ENCODE measurements at regions not wholly inside any gene's neighbourhood (a gene's known extent, or its start where the extent isn't known, plus 50 kb on each side); places are given as distances from the start of the nearest gene placed in this dataset.
A peak's percentile ranks its signal among the peaks of the same experiment; 100 is the strongest.

- DNase-seq (ENCODE audit: low spot score), result no peak
Observed at GRCh38 chr15:100720406-100720967, 118.1 kb downstream of the ASB7 start.

DNA sequence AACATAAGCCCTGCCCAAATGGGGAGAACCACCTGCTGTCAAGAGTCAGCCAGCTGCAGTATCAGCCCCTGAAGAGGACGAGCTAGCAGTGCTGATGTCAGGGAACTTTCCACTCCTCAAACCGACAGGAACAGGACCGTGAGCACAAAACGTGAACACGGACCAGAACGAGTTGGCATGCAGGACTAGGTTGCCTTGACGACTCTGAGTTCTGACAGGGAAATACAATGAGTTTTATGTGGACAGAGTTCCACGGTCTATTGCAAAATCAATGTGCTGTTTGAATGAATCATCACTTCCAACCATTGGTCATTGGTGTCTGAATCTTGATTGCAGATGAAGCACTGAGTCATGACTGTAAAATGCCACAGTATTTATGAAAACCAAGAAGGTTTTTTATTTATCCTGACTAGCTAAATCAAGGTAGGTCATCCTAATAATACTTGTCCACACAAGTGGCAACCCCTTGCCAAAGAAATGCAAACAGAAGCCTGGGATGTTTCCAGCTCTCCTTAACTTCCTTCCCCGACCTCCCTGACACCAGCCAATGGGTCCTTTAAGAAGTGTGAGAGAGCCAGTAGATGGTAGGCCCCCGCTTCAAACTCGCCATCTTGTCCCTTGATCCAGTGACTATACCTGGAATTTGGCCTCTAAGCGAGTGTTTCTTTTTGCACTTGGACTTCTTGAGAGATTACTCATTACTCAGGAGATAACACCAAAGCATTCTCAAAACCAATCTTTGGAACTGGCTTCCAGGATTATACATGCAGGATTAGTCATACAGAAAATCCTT, 119.6 kb downstream of the ASB7 start:
- DNase-seq (ENCODE audit: low spot score), result peak; percentile 97

DNA sequence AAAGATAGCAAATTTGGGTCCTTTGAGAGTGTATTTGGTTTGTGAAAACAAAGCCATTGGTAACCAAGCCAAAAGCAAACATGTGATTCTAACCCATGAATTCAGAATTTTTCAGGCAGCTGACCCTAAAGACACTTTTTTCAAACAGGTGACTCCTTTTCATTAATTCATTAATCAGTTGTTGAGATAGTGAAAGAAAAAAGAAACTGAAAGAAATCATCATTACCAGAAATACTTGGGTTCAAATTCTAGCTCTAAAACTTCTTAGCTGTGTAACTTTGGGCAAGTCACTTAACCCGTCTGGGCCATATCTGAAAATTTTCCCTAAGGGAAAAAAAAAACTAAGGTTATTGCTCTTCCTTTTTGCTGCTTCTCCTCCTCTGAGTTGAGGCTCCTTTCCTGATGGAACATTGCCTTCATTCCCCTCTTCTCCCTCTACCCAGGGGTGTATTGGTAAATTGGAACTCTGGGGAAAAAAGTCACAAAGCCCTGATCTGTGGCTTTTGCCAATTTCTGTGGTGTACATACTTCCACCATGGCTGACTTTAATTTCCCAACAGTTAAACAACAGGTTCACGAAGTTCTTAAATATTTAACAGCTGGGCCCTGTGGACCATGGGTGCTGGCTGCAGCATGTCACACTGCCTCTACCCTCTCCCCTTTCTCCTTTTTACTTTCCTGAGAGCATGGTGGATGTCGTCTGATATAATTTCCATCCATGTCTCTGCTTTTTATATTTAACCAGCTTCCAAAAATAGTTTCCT, 120.3 kb downstream of the ASB7 start:
- no peak for DNase-seq (ENCODE audit: low spot score)

DNA sequence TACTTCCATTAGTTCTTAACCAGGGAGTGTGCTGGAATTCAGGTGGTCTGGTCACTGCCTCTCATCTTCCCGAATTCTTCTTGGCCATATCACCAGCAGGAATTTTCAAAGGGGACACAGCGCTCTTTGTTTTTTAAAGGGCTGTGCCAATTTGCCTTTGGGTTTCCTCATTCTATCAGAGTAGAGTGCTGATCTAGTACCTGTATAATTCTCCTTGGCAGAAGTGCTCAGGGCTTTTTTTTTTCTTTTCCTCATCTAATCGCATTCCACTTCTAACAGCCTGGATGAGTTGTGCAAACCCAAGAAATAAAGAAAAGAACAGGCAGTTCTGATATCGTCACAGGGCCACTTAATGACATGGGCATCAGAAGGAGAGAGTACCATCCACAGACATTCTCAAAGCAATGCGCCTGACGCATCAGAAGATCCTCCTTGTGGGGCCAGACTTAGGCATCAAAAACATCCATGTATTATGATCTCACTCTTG, 121.0 kb downstream of the ASB7 start:
- DNase-seq (ENCODE audit: low spot score), result peak; percentile 40

DNA sequence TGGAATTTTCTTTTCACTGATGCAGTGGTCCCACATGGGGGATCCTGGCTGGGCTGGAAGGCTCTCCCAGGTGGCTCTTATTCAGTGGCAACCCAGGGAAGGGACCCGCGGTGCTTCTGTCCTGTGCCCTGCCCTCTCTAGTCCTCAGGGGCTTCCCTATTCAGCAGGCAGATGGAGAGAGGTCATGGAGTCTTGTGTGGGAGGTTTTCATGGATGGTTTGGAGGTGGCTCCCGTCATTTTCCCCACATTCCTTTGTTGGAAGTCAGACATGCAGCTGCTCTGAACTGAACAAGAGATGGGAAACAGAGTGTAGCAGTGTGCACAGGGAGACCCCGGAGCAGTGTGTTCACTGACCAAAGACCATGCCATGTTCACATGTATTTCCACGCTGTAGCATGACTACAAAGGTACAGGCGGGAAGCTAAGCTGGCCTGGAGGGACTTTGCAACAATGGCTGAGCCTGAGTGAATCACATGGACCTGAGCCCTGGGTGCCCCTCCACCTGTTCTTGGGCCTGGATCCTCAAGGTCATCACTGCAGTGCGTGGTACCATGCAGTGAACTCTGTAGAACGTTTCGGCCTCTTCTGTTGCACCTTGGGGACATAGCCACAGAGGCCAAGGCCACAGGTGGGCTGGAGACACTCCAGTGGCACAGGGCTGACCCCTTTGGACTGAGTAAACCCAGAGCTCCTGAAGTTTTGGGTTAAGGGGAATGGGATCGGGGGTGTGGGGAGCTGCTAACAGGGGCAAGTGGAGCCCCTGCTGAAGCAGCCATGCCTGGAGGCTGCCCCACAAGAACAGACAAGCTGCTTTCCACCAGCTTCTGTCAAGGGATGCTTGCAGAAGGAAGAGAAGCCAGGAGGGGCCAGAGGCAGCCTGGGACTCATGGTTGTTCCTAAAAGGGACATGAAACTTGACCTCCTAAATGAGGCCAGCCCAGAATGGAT, 123.0 kb downstream of the ASB7 start:
- peak; percentile 54 for DNase-seq (ENCODE audit: low spot score)

GRCh38 chr15:100726070-100726420, 123.7 kb downstream of the ASB7 start:
- no peak for DNase-seq (ENCODE audit: low spot score)

DNA sequence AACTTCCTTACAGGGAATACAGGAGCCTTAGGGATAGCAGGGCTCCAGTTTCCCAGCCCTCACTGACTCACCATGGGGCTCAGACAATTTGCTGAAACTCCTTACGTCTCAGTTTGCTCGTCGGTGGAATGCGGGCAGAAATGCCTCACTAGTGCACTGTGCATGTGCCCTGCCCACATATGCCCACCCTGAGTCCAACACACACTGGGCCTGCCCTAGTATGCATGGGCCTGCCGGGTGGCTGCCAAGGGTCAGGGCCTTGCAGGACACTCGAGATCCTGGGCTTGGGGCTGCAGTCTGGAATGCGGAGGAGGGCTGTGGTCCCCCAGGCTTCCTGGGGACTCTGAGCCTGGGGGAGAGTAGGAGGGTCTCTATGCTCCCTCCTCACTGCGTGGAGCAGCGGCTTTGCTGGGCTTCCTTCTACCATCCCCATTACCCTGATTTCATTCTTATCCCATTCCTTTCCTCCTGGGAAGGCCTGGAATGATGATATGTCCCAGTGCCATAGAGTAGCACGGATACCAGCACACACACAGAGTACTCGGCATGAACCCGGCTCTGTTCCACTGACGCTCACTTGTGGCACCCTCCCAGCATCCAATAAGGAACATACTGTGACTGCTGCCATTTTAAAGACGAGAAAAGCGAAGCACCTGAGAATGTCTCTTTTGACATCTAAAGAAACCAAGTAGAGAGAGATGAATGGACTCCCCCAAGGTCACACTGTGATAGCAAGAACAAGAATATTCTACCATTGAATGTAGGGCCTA, 124.2 kb downstream of the ASB7 start:
- no peak for DNase-seq (ENCODE audit: low spot score)

- no peak for DNase-seq (ENCODE audit: low spot score)
Observed at GRCh38 chr15:100727291-100727851, 125.0 kb downstream of the ASB7 start.

- no peak for DNase-seq (ENCODE audit: low spot score)
Observed at GRCh38 chr15:100728371-100729201, 126.2 kb downstream of the ASB7 start.

- no peak for DNase-seq (ENCODE audit: low spot score)
Observed at GRCh38 chr15:100729461-100729860, 127.1 kb downstream of the ASB7 start.

- DNase-seq (ENCODE audit: low spot score), result no peak
Observed at GRCh38 chr15:100730129-100730528, 127.7 kb downstream of the ASB7 start.

DNA sequence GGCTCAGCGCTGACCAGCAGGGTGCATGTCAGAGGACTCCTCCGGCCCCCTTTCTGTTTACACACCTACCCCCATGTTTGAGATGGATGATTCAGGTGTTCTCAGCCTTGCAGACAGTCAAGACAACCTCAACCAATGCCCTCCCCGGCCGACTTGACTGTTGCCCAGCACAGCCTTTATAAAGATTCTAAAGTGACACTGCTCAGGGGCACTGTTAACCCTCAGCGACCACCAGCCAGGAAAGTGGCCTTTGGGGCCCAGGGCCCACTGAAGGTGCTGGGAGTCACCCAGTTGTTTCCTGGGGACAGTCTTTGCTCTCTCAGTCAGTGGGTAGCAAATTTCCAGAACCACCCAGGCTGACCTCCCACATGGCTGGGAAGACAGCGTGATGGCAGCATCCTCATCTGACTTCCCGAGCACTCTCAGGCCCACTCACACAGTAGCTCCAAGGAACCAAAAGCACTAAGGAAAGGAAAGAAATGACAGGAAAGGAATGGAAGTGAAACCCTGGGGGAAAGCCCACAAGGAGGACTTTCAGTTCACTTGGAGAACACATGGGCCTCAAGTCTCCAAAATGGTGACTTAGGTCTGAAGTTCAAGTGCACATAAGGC, 128.4 kb downstream of the ASB7 start:
- DNase-seq (ENCODE audit: low spot score), result no peak

- no peak for DNase-seq (ENCODE audit: low spot score)
Observed at GRCh38 chr15:100731267-100732152, 129.1 kb downstream of the ASB7 start.

DNA sequence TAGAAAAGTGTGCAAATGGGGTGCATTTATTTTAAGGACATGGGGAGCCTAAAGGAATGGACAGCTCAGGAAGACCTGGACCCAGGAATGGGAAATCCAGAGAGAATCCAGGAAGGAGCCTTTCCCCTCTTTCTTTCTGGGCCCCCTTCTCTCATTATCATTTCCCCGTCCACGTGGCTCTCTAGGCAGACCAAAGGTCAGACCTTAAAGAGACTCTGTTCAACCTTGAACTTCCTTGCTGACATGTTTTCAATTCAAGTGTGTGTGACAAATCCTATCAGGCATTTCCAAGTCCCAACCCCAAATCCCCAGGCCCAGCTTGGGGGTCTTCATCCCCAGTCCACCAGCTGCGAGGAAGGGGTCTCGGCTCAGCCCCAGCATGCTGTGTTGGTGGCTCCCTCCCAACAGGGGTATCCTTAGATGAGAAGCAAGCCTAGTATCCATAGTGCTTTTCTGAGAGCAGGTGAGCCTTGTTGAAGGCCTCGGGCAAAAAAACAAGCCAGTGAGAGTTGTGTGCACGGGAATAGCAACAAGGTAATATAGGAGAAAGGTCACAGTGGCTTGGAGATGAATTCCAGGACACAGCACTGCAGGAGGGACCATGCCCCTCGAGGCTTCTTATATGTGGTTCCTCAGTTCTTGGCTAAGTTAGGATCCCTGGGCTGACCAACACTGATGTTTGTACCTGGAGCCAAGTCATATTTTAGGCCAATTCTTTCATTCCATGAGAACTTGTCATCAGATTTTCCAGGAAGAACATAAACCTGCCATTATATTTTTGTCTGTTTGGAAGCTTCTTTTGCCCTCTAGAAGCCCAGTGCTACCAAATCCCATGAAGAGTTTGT, 130.0 kb downstream of the ASB7 start:
- no peak for DNase-seq (ENCODE audit: low spot score)

- DNase-seq (ENCODE audit: low spot score), result peak; percentile 55
Observed at GRCh38 chr15:100733101-100733842, 130.9 kb downstream of the ASB7 start.

DNA sequence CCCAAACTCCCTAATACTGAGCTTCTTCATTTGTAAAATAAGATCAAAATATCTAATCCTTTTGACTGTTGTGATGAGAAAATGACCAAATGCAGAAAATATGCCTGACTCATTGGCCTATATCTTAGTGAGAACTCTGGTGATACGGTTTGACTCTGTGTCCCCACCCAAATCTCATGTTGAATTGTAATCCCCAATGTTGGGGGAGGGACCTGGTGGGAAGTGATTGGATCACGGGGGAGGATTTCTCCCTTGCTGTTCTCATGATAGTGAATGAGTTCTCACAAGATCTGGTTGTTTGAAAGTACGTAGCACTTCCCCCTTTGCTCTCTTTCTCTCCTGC, 131.4 kb downstream of the ASB7 start:
- peak; percentile 56 for DNase-seq (ENCODE audit: low spot score)

DNA sequence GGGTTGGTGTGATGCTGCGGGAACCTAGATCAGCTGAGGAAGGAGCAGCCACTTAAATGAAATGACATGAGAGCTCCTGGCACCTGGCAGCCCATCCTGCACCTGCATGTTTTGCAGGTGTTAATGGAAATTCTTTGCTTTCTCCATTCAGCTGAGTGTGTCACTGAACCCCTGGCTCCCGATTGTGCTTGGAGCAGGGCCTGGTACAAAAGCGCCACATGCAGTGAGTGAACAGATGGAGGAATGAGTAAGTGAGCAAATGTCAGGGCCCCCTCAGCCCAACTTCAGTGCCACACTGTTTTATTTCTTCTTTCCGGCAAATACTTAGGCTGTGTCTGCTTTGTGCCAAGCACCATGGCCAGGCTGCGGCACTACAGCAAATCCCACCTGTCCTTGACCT, 132.2 kb downstream of the ASB7 start:
- DNase-seq (ENCODE audit: low spot score), result no peak

All from A172 (cell line).